Psoas muscle (tissue), 7 donors: ENCODE measurements at regions not wholly inside any gene's neighbourhood (a gene's known extent, or its start where the extent isn't known, plus 50 kb on each side); places are given as distances from the start of the nearest gene placed in this dataset.

ENCODE experiments used
- ATAC-seq, 4 donors: fragments of 200-7000 bp; cut with Tn5 transposase; one replicate each; pipeline ENCODE4 v1.9.1; 2020; ENCODE audit warnings: moderate library complexity in 3 of 4, mild to moderate bottlenecking in 2 of 4
- DNase-seq, 2 donors: peaks; one replicate each; pipeline ENCODE4 v3.0.0-alpha.2; 2020
- H3K27ac ChIP-seq: fragments of 200-600 bp; one replicate; pipeline ENCODE4 v1.8.0; 2022
- H3K27me3 ChIP-seq, 3 donors: fragments of 200-600 bp in 1 of 3; one replicate each; pipeline versions ENCODE4 v1.6.1 to v1.8.0; 2013 to 2022; ENCODE audit warnings: low read length in 2 of 3, mild to moderate bottlenecking in 2 of 3, moderate library complexity in 1 of 3; ENCODE audit not compliant: insufficient read depth in 3 of 3
- H3K36me3 ChIP-seq, 2 donors: fragments of 200-600 bp in 1 of 2; one replicate each; pipeline versions ENCODE4 v1.6.1 to v1.8.0; 2013 to 2022; ENCODE audit warnings: low read depth in 1 of 2, mild to moderate bottlenecking in 1 of 2, moderate library complexity in 1 of 2; ENCODE audit not compliant: insufficient read depth in 1 of 2
- H3K4me1 ChIP-seq: fragments of 200-600 bp; one replicate; pipeline ENCODE4 v1.8.0; 2022
- H3K4me3 ChIP-seq: fragments of 200-600 bp; one replicate; pipeline ENCODE4 v1.8.0; 2022; ENCODE audit warnings: mild to moderate bottlenecking
- H3K9me3 ChIP-seq: fragments of 200-600 bp; one replicate; pipeline ENCODE4 v1.8.0; 2022
- CTCF ChIP-seq: fragments of 200-600 bp; IDR thresholded peaks from one replicate; pipeline ENCODE4 v1.8.0; 2022; ENCODE audit warnings: antibody characterized with exemption
- WGBS, 3 donors: extraction: QIAGEN DNeasy Blood & Tissue Kit; methylation state at CpG; one replicate each; pipeline versions ENCODE4 v1.1.6 to v1.1.7; 2013; 5-methylcytosine and 5-hydroxymethylcytosine counted together
- intact Hi-C, 2 donors: fragments of 100-400 bp; cut with DNase I; formaldehyde crosslinking; loops; one replicate each; pipeline versions ENCODE4 v1.11.0 to v1.14.2; 2022
- donor health status: healthy with polysubstance abuse.
- donor health status: DM: no; HTN: no; CAD: no; lungs with moderate emphysema.
- donor health status: Bipolar disorder and iron deficiency.
- donor health status: healthy.
- donor health status: DM: yes; HTN: yes; CAD: no.
- donor health status: DM: no; HTN: no; CAD: no.
- donor health status: DM: yes; HTN: yes; CAD: no.

DNA sequence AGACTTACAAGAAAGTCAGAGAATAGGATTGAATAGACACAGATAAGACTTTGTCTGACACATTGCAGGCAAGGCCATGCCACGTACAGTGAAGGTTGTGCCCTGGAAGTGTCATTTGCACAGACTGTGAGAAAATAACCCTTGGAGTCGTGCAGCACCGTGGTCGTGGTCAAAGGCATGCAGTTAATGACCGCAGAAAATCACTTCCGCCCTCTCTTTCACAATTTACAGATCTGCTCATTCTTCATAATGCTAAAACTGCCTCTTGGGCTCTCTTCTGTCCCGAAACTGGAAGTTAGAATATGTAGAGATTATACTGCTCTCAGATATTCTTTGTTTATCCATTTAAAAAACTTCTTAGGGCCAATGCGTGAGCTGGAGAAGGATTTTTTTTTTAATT lies 73.2 kb upstream of the CTXND1 start:
- Histone ChIP-seq H3K36me3 (no peaks in the 10 kb centered on the region), H3K27me3 (no peaks in the 10 kb centered on the region), H3K4me3 (no peak overlapping the region), H3K27ac (no peak overlapping the region), H3K4me1 (no peaks in the 10 kb centered on the region), H3K9me3 (peaks cover 5% of the 10 kb centered on the region)
- ATAC-seq (no peak), DNase-seq (no peak)
- WGBS, 3 donors: 40 to 51% (median 45%) methylated on average over 8 of the region's 8 CpGs
- intact Hi-C loops: loop anchor here in 1 of 2 donors (10.0 kb wide), 1 partner anchor 80 kb away; the partner anchor contains the start of gene ARNT2
- TF ChIP-seq CTCF: no peak

- Histone ChIP-seq H3K27ac (no peak overlapping the region), H3K36me3 (no peaks in the 10 kb centered on the region), H3K4me1 (no peaks in the 10 kb centered on the region), H3K4me3 (no peak overlapping the region), H3K9me3 (peaks cover 5% of the 10 kb centered on the region), H3K27me3 (no peaks in the 10 kb centered on the region)
- ATAC-seq (no peak), DNase-seq (no peak)
- 69 to 83% (median 70%) methylated on average over 2 of the region's 2 CpGs for WGBS, 3 donors
- TF ChIP-seq CTCF: no peak
- intact Hi-C loops: loop anchor here in 1 of 2 donors (10.0 kb wide), 1 partner anchor 79 kb away; the partner anchor contains the start of gene ARNT2
Measured at GRCh38 chr15:80326270-80326669, 74.3 kb upstream of the CTXND1 start.

GRCh38 chr15:80328496-80328895 lies 75.7 kb upstream of the ARNT2 start:
- 79 to 85% (median 82%) methylated on average over 5 of the region's 5 CpGs for WGBS, 3 donors

DNA sequence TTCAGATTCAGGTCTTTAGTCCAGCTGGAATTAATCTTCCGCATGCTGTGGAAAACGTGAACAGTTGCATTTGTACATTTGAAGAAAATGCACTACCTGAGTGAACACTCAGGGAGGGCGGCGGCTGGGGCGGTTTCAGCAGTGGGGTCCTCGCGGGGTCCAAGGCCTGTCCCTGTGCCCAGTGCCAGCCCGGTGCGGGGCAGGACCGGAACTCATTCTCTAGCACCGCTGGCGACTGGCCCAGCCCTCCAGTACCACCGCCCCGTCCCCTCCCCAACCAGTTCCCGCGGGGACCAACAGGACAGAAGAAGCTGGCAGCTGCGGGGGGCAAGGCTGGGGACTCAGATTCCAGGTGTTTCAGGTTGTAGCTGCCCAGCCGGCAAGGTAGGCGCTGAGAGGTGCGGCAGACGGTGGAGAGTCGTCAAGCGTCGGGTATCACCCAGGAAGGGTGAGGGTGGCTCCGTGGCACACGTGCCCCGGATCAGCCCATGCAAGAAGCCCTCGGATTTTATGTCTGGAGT lies 72.2 kb upstream of the ARNT2 start:
- Histone ChIP-seq H3K27me3 (no peaks in the 10 kb centered on the region), H3K36me3 (no peaks in the 10 kb centered on the region), H3K4me1 (no peaks in the 10 kb centered on the region), H3K4me3 (no peak overlapping the region), H3K9me3 (peaks cover 5% of the 10 kb centered on the region), H3K27ac (no peak overlapping the region)
- ATAC-seq: no peak
- WGBS, 3 donors: 85 to 91% (median 89%) methylated on average over 28 of the region's 28 CpGs
- intact Hi-C loops: no loop called here
- TF ChIP-seq CTCF: no peak
- DNase-seq: no peak

More at GRCh38 chr15:80328496-80328895, 75.7 kb upstream of the ARNT2 start:
- intact Hi-C loops: loop anchor here in 1 of 2 donors (10.0 kb wide), 1 partner anchor 76 kb away; the partner anchor contains the start of gene ARNT2
- peaks cover 5% of the 10 kb centered on the region for H3K9me3 ChIP-seq
- DNase-seq (no peak), ATAC-seq (no peak)
- no peaks in the 10 kb centered on the region for H3K4me1 ChIP-seq
- H3K36me3 ChIP-seq: no peaks in the 10 kb centered on the region
- no peak overlapping the region for H3K4me3 ChIP-seq
- no peak for TF ChIP-seq CTCF
- no peaks in the 10 kb centered on the region for H3K27me3 ChIP-seq
- H3K27ac ChIP-seq: no peak overlapping the region

- Histone ChIP-seq H3K27ac (no peak overlapping the region), H3K36me3 (no peaks in the 10 kb centered on the region), H3K9me3 (no peaks in the 10 kb centered on the region), H3K27me3 (no peaks in the 10 kb centered on the region), H3K4me3 (no peak overlapping the region), H3K4me1 (no peaks in the 10 kb centered on the region)
- intact Hi-C loops: no loop called here
- 61 to 80% (median 63%) methylated on average over 4 of the region's 4 CpGs for WGBS, 3 donors
- DNase-seq (no peak), ATAC-seq (no peak)
- no peak for TF ChIP-seq CTCF
Measured at GRCh38 chr15:80333261-80333660, 70.9 kb upstream of the ARNT2 start.
